Activated T-cell treated with anti-CD3 and anti-CD28 coated beads, Interleukin-2, amount 50 U/mL, for 72 hours (primary cell): ENCODE measurements at regions not wholly inside any gene's neighbourhood (a gene's known extent, or its start where the extent isn't known, plus 50 kb on each side); places are given as distances from the start of the nearest gene placed in this dataset.

Experiments
- ATAC-seq, 2 donors: fragments of 150-1000 bp; cut with Tn5 transposase; replicated peaks in 1 of 2; 2 replicates each; pipeline ENCODE4 v1.10.0; 2021; ENCODE audit warnings: moderate library complexity in 2 of 2, mild to moderate bottlenecking in 1 of 2
- DNase-seq, 2 donors: peaks; one replicate each; pipeline ENCODE4 v3.0.0; 2021 to 2022; ENCODE audit warnings: mixed read lengths in 1 of 2
- H3K27ac Mint-ChIP-seq: one replicate; pipeline ENCODE4 v1.8.0; 2022; ENCODE audit warnings: mild to moderate bottlenecking, moderate library complexity, mixed read lengths
- H3K27me3 Mint-ChIP-seq: one replicate; pipeline ENCODE4 v1.8.0; 2022; ENCODE audit warnings: low read depth, mixed read lengths
- H3K36me3 Mint-ChIP-seq, 2 donors: one replicate each; pipeline ENCODE4 v1.8.0; 2022; ENCODE audit warnings: mixed read lengths in 2 of 2, mild to moderate bottlenecking in 1 of 2; ENCODE audit not compliant: insufficient read depth in 2 of 2
- H3K4me1 Mint-ChIP-seq: one replicate; pipeline ENCODE4 v1.8.0; 2022; ENCODE audit warnings: low read depth, mixed read lengths
- H3K4me3 Mint-ChIP-seq, 2 donors: one replicate each; pipeline ENCODE4 v1.8.0; 2022; ENCODE audit warnings: mild to moderate bottlenecking in 2 of 2, mixed read lengths in 2 of 2, moderate library complexity in 2 of 2
- H3K9me3 Mint-ChIP-seq, 2 donors: one replicate each; pipeline ENCODE4 v1.8.0; 2022; ENCODE audit warnings: mixed read lengths in 2 of 2

- H3K9me3 Mint-ChIP-seq: peaks cover 3 to 5% of the 10 kb centered on the region in 2 donors
- no peaks in the 10 kb centered on the region for H3K4me1 Mint-ChIP-seq
- H3K27me3 Mint-ChIP-seq: no peaks in the 10 kb centered on the region
- ATAC-seq (no peak), DNase-seq (no peak)
- no peak overlapping the region for H3K4me3 Mint-ChIP-seq
- H3K36me3 Mint-ChIP-seq: no peaks in the 10 kb centered on the region
- H3K27ac Mint-ChIP-seq: no peak overlapping the region
Measured at GRCh38 chr2:18346344-18346743, 214.1 kb downstream of the RDH14 start.

GRCh38 chr2:18345848-18346247, 214.6 kb downstream of the RDH14 start:
- H3K4me3 Mint-ChIP-seq: no peak overlapping the region
- ATAC-seq (no peak), DNase-seq (no peak)
- H3K27ac Mint-ChIP-seq: no peak overlapping the region
- no peaks in the 10 kb centered on the region for H3K36me3 Mint-ChIP-seq
- H3K9me3 Mint-ChIP-seq: peaks cover under 1 to 3% of the 10 kb centered on the region in 2 donors
- H3K4me1 Mint-ChIP-seq: no peaks in the 10 kb centered on the region
- no peaks in the 10 kb centered on the region for H3K27me3 Mint-ChIP-seq

- Mint-ChIP-seq H3K4me3 (no peak overlapping the region), H3K27me3 (no peaks in the 10 kb centered on the region), H3K27ac (no peak overlapping the region), H3K9me3 (peaks cover 0 to 2% of the 10 kb centered on the region in 2 donors), H3K36me3 (no peaks in the 10 kb centered on the region), H3K4me1 (no peaks in the 10 kb centered on the region)
- DNase-seq: no peak
- no peak for ATAC-seq
Measured at GRCh38 chr2:18342901-18343300, 217.6 kb downstream of the RDH14 start.

GRCh38 chr2:18339326-18339725, 221.1 kb downstream of the RDH14 start:
- ATAC-seq (no peak), DNase-seq (no peak)
- peaks cover 0 to 2% of the 10 kb centered on the region in 2 donors for H3K9me3 Mint-ChIP-seq
- no peaks in the 10 kb centered on the region for H3K27me3 Mint-ChIP-seq
- H3K4me3 Mint-ChIP-seq: no peak overlapping the region
- no peaks in the 10 kb centered on the region for H3K36me3 Mint-ChIP-seq
- no peaks in the 10 kb centered on the region for H3K4me1 Mint-ChIP-seq
- no peak overlapping the region for H3K27ac Mint-ChIP-seq

- no peak for DNase-seq
- Mint-ChIP-seq H3K4me1 (no peaks in the 10 kb centered on the region), H3K27ac (no peak overlapping the region), H3K36me3 (no peaks in the 10 kb centered on the region), H3K9me3 (no peaks in the 10 kb centered on the region), H3K27me3 (no peaks in the 10 kb centered on the region), H3K4me3 (no peak overlapping the region)
- no peak for ATAC-seq
Measured at GRCh38 chr2:18336975-18337374, 223.5 kb downstream of the RDH14 start.

GRCh38 chr2:18332477-18332876, 228.0 kb downstream of the RDH14 start:
- H3K9me3 Mint-ChIP-seq: no peaks in the 10 kb centered on the region

GRCh38 chr2:18325118-18325517, 235.3 kb downstream of the RDH14 start:
- Mint-ChIP-seq H3K4me3 (no peak overlapping the region), H3K4me1 (no peaks in the 10 kb centered on the region), H3K36me3 (no peaks in the 10 kb centered on the region), H3K27ac (no peak overlapping the region), H3K9me3 (no peaks in the 10 kb centered on the region), H3K27me3 (no peaks in the 10 kb centered on the region)
- ATAC-seq (no peak), DNase-seq (no peak)

More at GRCh38 chr2:18332477-18332876, 228.0 kb downstream of the RDH14 start:
- H3K36me3 Mint-ChIP-seq: no peaks in the 10 kb centered on the region
- no peak overlapping the region for H3K27ac Mint-ChIP-seq
- no peaks in the 10 kb centered on the region for H3K27me3 Mint-ChIP-seq
- no peak overlapping the region for H3K4me3 Mint-ChIP-seq
- H3K4me1 Mint-ChIP-seq: no peaks in the 10 kb centered on the region
- no peak for DNase-seq
- no peak for ATAC-seq

- Mint-ChIP-seq H3K36me3 (no peaks in the 10 kb centered on the region), H3K9me3 (peaks cover 0 to 1% of the 10 kb centered on the region in 2 donors)
Measured at GRCh38 chr2:18319987-18320386, 240.5 kb downstream of the RDH14 start.

GRCh38 chr2:18317017-18317416, 243.4 kb downstream of the RDH14 start:
- Mint-ChIP-seq H3K9me3 (peaks cover 5 to 7% of the 10 kb centered on the region in 2 donors), H3K27me3 (no peaks in the 10 kb centered on the region), H3K36me3 (peaks cover 0 to 3% of the 10 kb centered on the region in 2 donors), H3K4me3 (no peak overlapping the region), H3K4me1 (no peaks in the 10 kb centered on the region), H3K27ac (no peak overlapping the region)
- DNase-seq: no peak
- no peak for ATAC-seq

More at GRCh38 chr2:18319987-18320386, 240.5 kb downstream of the RDH14 start:
- no peak overlapping the region for H3K27ac Mint-ChIP-seq
- no peak for ATAC-seq
- no peaks in the 10 kb centered on the region for H3K4me1 Mint-ChIP-seq
- no peak overlapping the region for H3K4me3 Mint-ChIP-seq
- no peaks in the 10 kb centered on the region for H3K27me3 Mint-ChIP-seq
- DNase-seq: no peak

GRCh38 chr2:18312818-18313217, 247.6 kb downstream of the RDH14 start:
- Mint-ChIP-seq H3K9me3 (peaks cover 6 to 9% of the 10 kb centered on the region in 2 donors), H3K27ac (no peak overlapping the region), H3K4me1 (no peaks in the 10 kb centered on the region), H3K4me3 (no peak overlapping the region), H3K36me3 (peaks cover 0 to 3% of the 10 kb centered on the region in 2 donors), H3K27me3 (no peaks in the 10 kb centered on the region)
- ATAC-seq: no peak
- no peak for DNase-seq

GRCh38 chr2:18311420-18312195, 248.8 kb downstream of the RDH14 start:
- no peak overlapping the region for H3K4me3 Mint-ChIP-seq
- H3K27ac Mint-ChIP-seq: no peak overlapping the region
- H3K27me3 Mint-ChIP-seq: no peaks in the 10 kb centered on the region
- peaks cover 8 to 9% of the 10 kb centered on the region in 2 donors for H3K9me3 Mint-ChIP-seq
- ATAC-seq: no peak
- no peak for DNase-seq
- peaks cover 0 to 3% of the 10 kb centered on the region in 2 donors for H3K36me3 Mint-ChIP-seq
- no peaks in the 10 kb centered on the region for H3K4me1 Mint-ChIP-seq

GRCh38 chr2:18309627-18310026, 250.8 kb downstream of the RDH14 start:
- no peaks in the 10 kb centered on the region for H3K27me3 Mint-ChIP-seq
- H3K4me1 Mint-ChIP-seq: no peaks in the 10 kb centered on the region
- ATAC-seq: no peak
- H3K4me3 Mint-ChIP-seq: no peak overlapping the region
- H3K27ac Mint-ChIP-seq: no peak overlapping the region
- DNase-seq: no peak
- H3K36me3 Mint-ChIP-seq: peaks cover 0 to 3% of the 10 kb centered on the region in 2 donors
- peaks cover 7 to 9% of the 10 kb centered on the region in 2 donors for H3K9me3 Mint-ChIP-seq

GRCh38 chr2:18309188-18309587, 251.3 kb downstream of the RDH14 start:
- Mint-ChIP-seq H3K27me3 (no peaks in the 10 kb centered on the region), H3K36me3 (peaks cover 0 to 3% of the 10 kb centered on the region in 2 donors), H3K27ac (no peak overlapping the region), H3K4me3 (no peak overlapping the region), H3K4me1 (no peaks in the 10 kb centered on the region), H3K9me3 (peaks cover 6 to 7% of the 10 kb centered on the region in 2 donors)
- no peak for DNase-seq
- no peak for ATAC-seq

- no peak for ATAC-seq
- no peaks in the 10 kb centered on the region for H3K36me3 Mint-ChIP-seq
- no peak for DNase-seq
- no peak overlapping the region for H3K4me3 Mint-ChIP-seq
- H3K27me3 Mint-ChIP-seq: no peaks in the 10 kb centered on the region
- H3K9me3 Mint-ChIP-seq: peaks cover 2 to 3% of the 10 kb centered on the region in 2 donors
- H3K27ac Mint-ChIP-seq: no peak overlapping the region
- H3K4me1 Mint-ChIP-seq: no peaks in the 10 kb centered on the region
Measured at GRCh38 chr2:18304849-18305248, 255.6 kb downstream of the RDH14 start.
